Ramos (cell line): ENCODE measurements at regions not wholly inside any gene's neighbourhood (a gene's known extent, or its start where the extent isn't known, plus 50 kb on each side); places are given as distances from the start of the nearest gene placed in this dataset.
"Not testable (repeated sequence)": the region's sequence is repeated elsewhere in the genome, so short reads cannot be mapped to it uniquely, and the experiment has no call there.

Source experiments
- in situ Hi-C: fragments of 300-500 bp; cut with MboI; formaldehyde crosslinking; loops from one replicate; pipeline ENCODE4 v1.14.3; 2022; ENCODE audit warnings: low sequenced_read_pairs; ENCODE audit not compliant: unreplicated experiment

GRCh38 chr14:106761886-106762816, 1235.8 kb downstream of the TMEM121 start:
- in situ Hi-C loops: loop anchor here (10.0 kb wide), 1 partner anchor 47 kb away; no protein-coding TSS in a partner anchor

- in situ Hi-C loops: loop anchor here (10.0 kb wide), 1 partner anchor 50 kb away; no protein-coding TSS in a partner anchor
Measured at GRCh38 chr14:106764968-106765369, 1238.6 kb downstream of the TMEM121 start.

GRCh38 chr14:106766145-106766544, 1239.8 kb downstream of the TMEM121 start:
- in situ Hi-C loops: loop anchor here (10.0 kb wide), 1 partner anchor 51 kb away; no protein-coding TSS in a partner anchor

- in situ Hi-C loops: loop anchor here (10.0 kb wide), 1 partner anchor 52 kb away; no protein-coding TSS in a partner anchor
Measured at GRCh38 chr14:106766551-106767277, 1240.3 kb downstream of the TMEM121 start.

- in situ Hi-C loops: loop anchor here (10.0 kb wide), 1 partner anchor 53 kb away; no protein-coding TSS in a partner anchor
Measured at GRCh38 chr14:106768230-106768629, 1241.8 kb downstream of the TMEM121 start.

- in situ Hi-C loops: loop anchor here (10.0 kb wide), 1 partner anchor 54 kb away; no protein-coding TSS in a partner anchor
Measured at GRCh38 chr14:106768972-106769700, 1242.8 kb downstream of the TMEM121 start.

- in situ Hi-C loops: not testable (repeated sequence)
Measured at GRCh38 chr14:106770158-106770672, 1243.8 kb downstream of the TMEM121 start.

- in situ Hi-C loops: not testable (repeated sequence)
Measured at GRCh38 chr14:106774889-106775480, 1248.6 kb downstream of the TMEM121 start.

GRCh38 chr14:106776395-106776983, 1250.1 kb downstream of the TMEM121 start:
- in situ Hi-C loops: no loop called here

- in situ Hi-C loops: no loop called here
Measured at GRCh38 chr14:106778986-106779385, 1252.6 kb downstream of the TMEM121 start.

GRCh38 chr14:106786697-106787096, 1260.3 kb downstream of the TMEM121 start:
- in situ Hi-C loops: no loop called here

- in situ Hi-C loops: no loop called here
Measured at GRCh38 chr14:106787626-106788025, 1261.2 kb downstream of the TMEM121 start.

GRCh38 chr14:106788534-106788933, 1262.2 kb downstream of the TMEM121 start:
- in situ Hi-C loops: no loop called here

GRCh38 chr14:106789318-106789717, 1262.9 kb downstream of the TMEM121 start:
- in situ Hi-C loops: no loop called here

GRCh38 chr14:106790189-106791036, 1264.0 kb downstream of the TMEM121 start:
- in situ Hi-C loops: no loop called here

- in situ Hi-C loops: no loop called here
Measured at GRCh38 chr14:106792543-106792942, 1266.2 kb downstream of the TMEM121 start.

GRCh38 chr14:106798166-106798565, 1271.8 kb downstream of the TMEM121 start:
- in situ Hi-C loops: not testable (repeated sequence)
